H9 (cell line): ENCODE measurements at regions not wholly inside any gene's neighbourhood (a gene's known extent, or its start where the extent isn't known, plus 50 kb on each side); places are given as distances from the start of the nearest gene placed in this dataset.

Experiments
- DNase-seq: peaks from one replicate; pipeline ENCODE4 v3.0.0-alpha.2; 2017
- H2AFZ ChIP-seq: one replicate; pipeline ENCODE4 v1.6.1; 2013; ENCODE audit warnings: mild to moderate bottlenecking, low read length, control low read depth, moderate library complexity
- H2AK5ac ChIP-seq: 2 replicates; pipeline ENCODE4 v1.6.1; 2013; ENCODE audit warnings: low read length, control low read depth, mixed read lengths; ENCODE audit not compliant: insufficient read length
- H2BK120ac ChIP-seq: one replicate; pipeline ENCODE4 v1.6.1; 2013; ENCODE audit warnings: low read depth, mild to moderate bottlenecking, low read length, control low read depth, inconsistent platforms; ENCODE audit not compliant: poor library complexity, severe bottlenecking
- H2BK12ac ChIP-seq: 2 replicates; pipeline ENCODE4 v1.6.1; 2013; ENCODE audit warnings: low read length, control low read depth, mixed read lengths, low read depth; ENCODE audit not compliant: insufficient read length
- H2BK15ac ChIP-seq: 2 replicates; pipeline ENCODE4 v1.6.1; 2013; ENCODE audit warnings: low read depth, low read length, control low read depth
- H2BK20ac ChIP-seq: one replicate; pipeline ENCODE4 v1.6.1; 2013; ENCODE audit warnings: low read depth, mild to moderate bottlenecking, low read length, control low read depth, inconsistent platforms; ENCODE audit not compliant: poor library complexity, severe bottlenecking
- H2BK5ac ChIP-seq: 2 replicates; pipeline ENCODE4 v1.6.1; 2013; ENCODE audit warnings: low read length, control low read depth, mixed read lengths; ENCODE audit not compliant: insufficient read length
- H3K14ac ChIP-seq: 2 replicates; pipeline ENCODE4 v1.6.1; 2013; ENCODE audit warnings: low read length, control low read depth; ENCODE audit not compliant: insufficient read depth
- H3K18ac ChIP-seq: 2 replicates; pipeline ENCODE4 v1.6.1; 2013; ENCODE audit warnings: low read depth, mild to moderate bottlenecking, mixed read lengths, low read length, control low read depth; ENCODE audit not compliant: insufficient read length
- H3K23ac ChIP-seq: 2 replicates; pipeline ENCODE4 v1.6.1; 2013; ENCODE audit warnings: low read length, control low read depth, mixed read lengths, low read depth; ENCODE audit not compliant: insufficient read length
- H3K23me2 ChIP-seq: 2 replicates; pipeline ENCODE4 v1.6.1; 2013; ENCODE audit warnings: low read depth, mild to moderate bottlenecking, mixed read lengths, low read length, control low read depth; ENCODE audit not compliant: insufficient read length, poor library complexity, severe bottlenecking
- H3K27ac ChIP-seq: 2 replicates; pipeline ENCODE4 v1.5.1; 2013; ENCODE audit warnings: low read length, control low read depth, mixed read lengths, low read depth; ENCODE audit not compliant: insufficient read length
- H3K27me3 ChIP-seq: 2 replicates; pipeline ENCODE4 v1.6.1; 2013; ENCODE audit warnings: low read length, control low read depth, inconsistent platforms; ENCODE audit not compliant: insufficient read depth
- H3K4ac ChIP-seq: 2 replicates; pipeline ENCODE4 v1.6.1; 2013; ENCODE audit warnings: low read depth, mild to moderate bottlenecking, control low read depth, inconsistent platforms, low read length, moderate library complexity
- H3K4me1 ChIP-seq: 2 replicates; pipeline ENCODE4 v1.6.1; 2013; ENCODE audit warnings: low read length, control low read depth, inconsistent platforms; ENCODE audit not compliant: insufficient read depth
- H3K4me2 ChIP-seq: 2 replicates; pipeline ENCODE4 v1.6.1; 2013; ENCODE audit warnings: low read length, control low read depth, mixed read lengths; ENCODE audit not compliant: insufficient read length, insufficient read depth
- H3K56ac ChIP-seq: 2 replicates; pipeline ENCODE4 v1.6.1; 2013; ENCODE audit warnings: low read depth, mild to moderate bottlenecking, mixed read lengths, low read length, control low read depth; ENCODE audit not compliant: insufficient read length
- H3K79me1 ChIP-seq: 2 replicates; pipeline ENCODE4 v1.6.1; 2013; ENCODE audit warnings: low read depth, mild to moderate bottlenecking, moderate library complexity, low read length, control low read depth, inconsistent platforms; ENCODE audit not compliant: insufficient read depth, poor library complexity, severe bottlenecking
- H3K79me2 ChIP-seq: 2 replicates; pipeline ENCODE4 v1.6.1; 2013; ENCODE audit warnings: low read length, control low read depth, inconsistent platforms; ENCODE audit not compliant: insufficient read depth
- H3K9ac ChIP-seq: 2 replicates; pipeline ENCODE4 v1.6.1; 2013; ENCODE audit warnings: low read length, control low read depth, mixed read lengths; ENCODE audit not compliant: insufficient read length; ENCODE audit errors: extremely low read depth
- H3K9me3 ChIP-seq: one replicate; pipeline ENCODE4 v1.6.1; 2013; ENCODE audit warnings: low read depth, low read length, inconsistent platforms; ENCODE audit not compliant: control insufficient read depth
- H3T11ph ChIP-seq: one replicate; pipeline ENCODE4 v1.6.1; 2013; ENCODE audit warnings: mild to moderate bottlenecking, low read length, control low read depth, inconsistent platforms
- H4K20me1 ChIP-seq: one replicate; pipeline ENCODE4 v1.6.1; 2013; ENCODE audit not compliant: control insufficient read depth, insufficient read length, insufficient read depth
- H4K5ac ChIP-seq: 2 replicates; pipeline ENCODE4 v1.6.1; 2013; ENCODE audit warnings: low read depth, mild to moderate bottlenecking, mixed read lengths, low read length, control low read depth; ENCODE audit not compliant: insufficient read length
- H4K8ac ChIP-seq: replicated peaks from 2 replicates; pipeline ENCODE4 v1.6.1; 2013; ENCODE audit warnings: low read length, control low read depth, mixed read lengths, low read depth; ENCODE audit not compliant: insufficient read length
- H4K91ac ChIP-seq: 2 replicates; pipeline ENCODE4 v1.6.1; 2013; ENCODE audit warnings: low read depth, mild to moderate bottlenecking, moderate library complexity, mixed read lengths, low read length, control low read depth; ENCODE audit not compliant: insufficient read length
- H3K27ac Mint-ChIP-seq, 3 experiments: 2 replicates in 2 of 3; 3 replicates in 1 of 3; pipeline ENCODE4 v1.8.0; 2020 to 2021; ENCODE audit warnings: mixed read lengths in 3 of 3, mild to moderate bottlenecking in 1 of 3, moderate library complexity in 1 of 3
- H3K27me3 Mint-ChIP-seq: 2 replicates; pipeline ENCODE4 v1.8.0; 2021; ENCODE audit warnings: low read depth, mild to moderate bottlenecking, moderate library complexity, mixed read lengths
- H3K36me3 Mint-ChIP-seq, 3 experiments: 2 replicates in 2 of 3; 3 replicates in 1 of 3; pipeline ENCODE4 v1.8.0; 2020 to 2021; ENCODE audit warnings: low read depth in 3 of 3, mixed read lengths in 3 of 3; ENCODE audit not compliant: insufficient read depth in 1 of 3
- H3K4me1 Mint-ChIP-seq, 2 experiments: 2 replicates each; pipeline ENCODE4 v1.8.0; 2020; ENCODE audit warnings: mixed read lengths in 2 of 2
- H3K4me3 Mint-ChIP-seq, 2 experiments: 2 replicates in 1 of 2; 3 replicates in 1 of 2; pipeline ENCODE4 v1.8.0; 2020 to 2021; ENCODE audit warnings: mild to moderate bottlenecking in 2 of 2, mixed read lengths in 2 of 2, moderate library complexity in 1 of 2
- H3K9me3 Mint-ChIP-seq, 2 experiments: 2 replicates in 1 of 2; 3 replicates in 1 of 2; pipeline ENCODE4 v1.8.0; 2020; ENCODE audit warnings: mild to moderate bottlenecking in 2 of 2, mixed read lengths in 2 of 2, moderate library complexity in 1 of 2
- CTCF ChIP-seq: fragments of 200-600 bp; sonication (generic); conservative IDR thresholded peaks from 3 replicates; pipeline ENCODE4 v1.8.0; 2021; ENCODE audit warnings: antibody characterized with exemption, mild to moderate bottlenecking
- WGBS: extraction: QIAGEN DNeasy Blood & Tissue Kit; methylation state at CpG from one replicate; pipeline ENCODE4 v1.1.7; 2013; ENCODE audit warnings: missing lambda C conversion rate, low lambda C conversion rate, mixed read lengths; ENCODE audit not compliant: insufficient read length; ENCODE audit errors: extremely low coverage; 5-methylcytosine and 5-hydroxymethylcytosine counted together

GRCh38 chr10:129388435-129388834, 78.6 kb upstream of the MGMT start:
- no peak overlapping the region for H2AFZ ChIP-seq
- H4K20me1 ChIP-seq = no peaks in the 10 kb centered on the region
- H3K27me3 Mint-ChIP-seq = no peaks in the 10 kb centered on the region; the same call in none of the 2 replicates
- H4K91ac ChIP-seq = no peak overlapping the region
- peaks cover 2 to 6% of the 10 kb centered on the region in 2 experiments; a peak in 2 of 4 replicates for H3K4me1 Mint-ChIP-seq
- H3K9me3 ChIP-seq = no peaks in the 10 kb centered on the region
- no peaks in the 10 kb centered on the region for H3K4me1 ChIP-seq
- H3K18ac ChIP-seq = no peak overlapping the region
- no peak overlapping the region for H3K4ac ChIP-seq
- no peak overlapping the region for H3T11ph ChIP-seq
- TF ChIP-seq CTCF = no peak
- no peak overlapping the region for H3K9ac ChIP-seq
- no peaks in the 10 kb centered on the region for H3K9me3 Mint-ChIP-seq
- no peak overlapping the region for H2BK5ac ChIP-seq
- no peak overlapping the region for H3K4me3 Mint-ChIP-seq
- H3K23me2 ChIP-seq = no peaks in the 10 kb centered on the region
- H3K23ac ChIP-seq = no peak overlapping the region
- H3K27ac ChIP-seq = no peak overlapping the region
- no peak overlapping the region for H2BK120ac ChIP-seq
- no peak overlapping the region for H3K27ac Mint-ChIP-seq
- no peak overlapping the region for H3K56ac ChIP-seq
- WGBS = no CpG with 5 or more reads among the region's 7 CpGs
- no peak overlapping the region for H3K14ac ChIP-seq
- no peak overlapping the region for H2BK15ac ChIP-seq
- no peak overlapping the region for H4K8ac ChIP-seq
- no peak for DNase-seq
- no peaks in the 10 kb centered on the region for H3K36me3 Mint-ChIP-seq
- H3K27me3 ChIP-seq = no peaks in the 10 kb centered on the region
- H3K79me2 ChIP-seq = no peaks in the 10 kb centered on the region
- no peak overlapping the region for H3K4me2 ChIP-seq
- H2BK20ac ChIP-seq = no peak overlapping the region
- no peaks in the 10 kb centered on the region for H3K79me1 ChIP-seq
- H4K5ac ChIP-seq = no peak overlapping the region
- no peak overlapping the region for H2BK12ac ChIP-seq
- H2AK5ac ChIP-seq = no peak overlapping the region
